ENCODE measurements at regions not wholly inside any gene's neighbourhood (a gene's known extent, or its start where the extent isn't known, plus 50 kb on each side); places are given as distances from the start of the nearest gene placed in this dataset.

GRCh38 chr7:340979-341694 is 51.2 kb downstream of the FOXL3 start:
- DNase-seq, result no peak

GRCh38 chr7:341841-342638 is 52.1 kb downstream of the FOXL3 start:
- no peak for DNase-seq

GRCh38 chr7:342681-343216 is 52.8 kb downstream of the FOXL3 start:
- no peak for DNase-seq

- no peak for DNase-seq
These were observed 53.4 kb downstream of the FOXL3 start for GRCh38 chr7:343227-343822.

GRCh38 chr7:343864-344607 is 54.1 kb downstream of the FOXL3 start:
- no peak for DNase-seq

GRCh38 chr7:344608-344994 is 54.6 kb downstream of the FOXL3 start:
- no peak for DNase-seq

GRCh38 chr7:346116-346898 is 56.3 kb downstream of the FOXL3 start:
- DNase-seq, result no peak

- DNase-seq, result no peak
These were observed 57.1 kb downstream of the FOXL3 start for GRCh38 chr7:347001-347590.

- DNase-seq, result no peak
These were observed 57.9 kb downstream of the FOXL3 start for GRCh38 chr7:347644-348479.

GRCh38 chr7:348480-348844 is 58.5 kb downstream of the FOXL3 start:
- no peak for DNase-seq

GRCh38 chr7:348962-349743 is 59.2 kb downstream of the FOXL3 start:
- no peak for DNase-seq

- DNase-seq, result peak; percentile 51
These were observed 61.3 kb downstream of the FOXL3 start for GRCh38 chr7:351256-351655.

- DNase-seq, result peak; percentile 37
These were observed 61.9 kb downstream of the FOXL3 start for GRCh38 chr7:351681-352480.

- DNase-seq, result no peak
These were observed 63.9 kb downstream of the FOXL3 start for GRCh38 chr7:353746-354325.

- DNase-seq, result no peak
These were observed 64.9 kb downstream of the FOXL3 start for GRCh38 chr7:354597-355470.

- DNase-seq, result no peak
These were observed 65.6 kb downstream of the FOXL3 start for GRCh38 chr7:355568-355967.

GRCh38 chr7:356087-356486 is 66.1 kb downstream of the FOXL3 start:
- DNase-seq, result no peak
